NCI-H2227 (cell line): ENCODE measurements at regions not wholly inside any gene's neighbourhood (a gene's known extent, or its start where the extent isn't known, plus 50 kb on each side); places are given as distances from the start of the nearest gene placed in this dataset.
"Not testable (repeated sequence)": the region's sequence is repeated elsewhere in the genome, so short reads cannot be mapped to it uniquely, and the experiment has no call there.

ENCODE experiments used
- DNase-seq: peaks from one replicate; lab custom pipeline; 2025; ENCODE audit not compliant: unreplicated experiment; lab: John Stamatoyannopoulos, UW

- no peak for DNase-seq
Measured at GRCh38 chr11:81634483-81634882, 1099.2 kb downstream of the FAM181B start.

- DNase-seq, result no peak
Measured at GRCh38 chr11:81602508-81602907, 1131.2 kb downstream of the FAM181B start.

GRCh38 chr11:81596704-81597103 lies 1137.0 kb downstream of the FAM181B start:
- DNase-seq, result no peak

- no peak for DNase-seq
Measured at GRCh38 chr11:81585390-81585933, 1148.2 kb downstream of the FAM181B start.

- no peak for DNase-seq
Measured at GRCh38 chr11:81579339-81579738, 1154.3 kb downstream of the FAM181B start.

GRCh38 chr11:81578571-81578970 lies 1155.1 kb downstream of the FAM181B start:
- no peak for DNase-seq

GRCh38 chr11:81574301-81574700 lies 1159.4 kb downstream of the FAM181B start:
- DNase-seq, result no peak

GRCh38 chr11:81573367-81573766 lies 1160.3 kb downstream of the FAM181B start:
- DNase-seq, result no peak

GRCh38 chr11:81570669-81571068 lies 1163.0 kb downstream of the FAM181B start:
- DNase-seq, result no peak

- no peak for DNase-seq
Measured at GRCh38 chr11:81569999-81570398, 1163.7 kb downstream of the FAM181B start.

GRCh38 chr11:81568918-81569317 lies 1164.7 kb downstream of the FAM181B start:
- no peak for DNase-seq

GRCh38 chr11:81548123-81548522 lies 1185.5 kb downstream of the FAM181B start:
- no peak for DNase-seq

GRCh38 chr11:81539806-81540205 lies 1193.9 kb downstream of the FAM181B start:
- not testable (repeated sequence) for DNase-seq

GRCh38 chr11:81515566-81515965 lies 1218.1 kb downstream of the FAM181B start:
- DNase-seq, result no peak

GRCh38 chr11:81497202-81497804 lies 1236.4 kb downstream of the FAM181B start:
- DNase-seq, result no peak

GRCh38 chr11:81496601-81497000 lies 1237.1 kb downstream of the FAM181B start:
- DNase-seq, result no peak

- DNase-seq, result no peak
Measured at GRCh38 chr11:81495699-81496292, 1237.9 kb downstream of the FAM181B start.

GRCh38 chr11:81494431-81494830 lies 1239.2 kb downstream of the FAM181B start:
- DNase-seq, result no peak

- no peak for DNase-seq
Measured at GRCh38 chr11:81492923-81493445, 1240.7 kb downstream of the FAM181B start.

GRCh38 chr11:81487109-81487508 lies 1246.6 kb downstream of the FAM181B start:
- DNase-seq, result no peak

- no peak for DNase-seq
Measured at GRCh38 chr11:81484196-81484595, 1249.5 kb downstream of the FAM181B start.

- DNase-seq, result no peak
Measured at GRCh38 chr11:81477277-81477676, 1256.4 kb downstream of the FAM181B start.
